GM18508 (cell line): ENCODE measurements at regions not wholly inside any gene's neighbourhood (a gene's known extent, or its start where the extent isn't known, plus 50 kb on each side); places are given as distances from the start of the nearest gene placed in this dataset.

Source experiments
- ATAC-seq: cut with Tn5 transposase; IDR thresholded peaks from one replicate; pipeline ENCODE4 v1.9.1; 2021; ENCODE audit warnings: moderate number of reproducible peaks; ENCODE audit not compliant: insufficient read depth, unreplicated experiment

DNA sequence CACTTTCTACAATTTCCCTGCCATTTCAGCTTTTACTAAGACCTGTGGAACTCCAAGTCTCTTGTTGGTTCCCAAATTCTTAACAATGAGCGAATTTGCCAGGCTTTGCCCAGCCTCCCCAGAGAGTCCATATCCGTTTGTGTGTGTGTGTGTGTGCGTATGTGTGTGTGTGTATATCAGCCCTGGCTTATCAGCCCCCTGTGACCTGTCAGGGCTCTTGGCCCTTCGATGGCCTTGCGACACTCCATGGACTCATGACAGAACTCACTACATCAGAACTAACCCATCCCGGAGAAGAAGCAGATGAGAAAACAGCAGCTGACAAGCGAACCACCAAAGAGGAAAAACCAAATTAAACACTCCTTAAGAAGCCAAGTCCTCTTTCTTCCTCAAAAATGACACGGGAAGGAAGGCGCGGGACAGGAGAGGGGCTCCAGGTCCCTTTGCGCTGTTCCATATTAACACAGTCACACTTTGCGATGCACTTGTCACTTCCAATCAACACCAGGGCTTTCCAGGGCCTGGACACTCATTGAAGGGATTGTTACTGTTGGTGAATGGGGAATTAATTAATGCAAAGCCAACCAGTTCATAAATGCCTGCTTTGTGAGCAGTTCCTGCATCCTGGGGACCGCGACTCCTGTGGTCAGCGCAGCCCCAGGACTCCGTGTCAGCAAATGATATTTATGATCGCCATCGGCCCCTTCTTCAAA, 524.0 kb downstream of the CD83 start:
- ATAC-seq: no peak

DNA sequence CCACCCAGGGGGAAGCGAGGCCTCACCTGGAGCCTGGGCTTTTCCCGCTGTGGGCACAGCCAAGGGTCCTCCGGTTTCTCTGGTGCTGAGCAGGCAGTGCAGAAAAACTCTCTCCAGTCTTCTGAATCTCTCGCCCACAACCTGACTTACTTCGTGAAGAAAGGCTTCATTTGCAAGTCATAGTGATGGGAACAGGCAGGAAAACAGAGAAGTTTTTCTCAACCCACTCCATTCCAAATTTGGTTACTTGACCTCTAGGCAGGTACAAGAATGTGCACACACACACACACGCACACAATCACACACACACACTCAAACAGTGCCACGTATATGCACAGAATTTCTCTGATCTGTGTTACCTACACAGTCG, 524.5 kb downstream of the CD83 start:
- ATAC-seq: no peak

DNA sequence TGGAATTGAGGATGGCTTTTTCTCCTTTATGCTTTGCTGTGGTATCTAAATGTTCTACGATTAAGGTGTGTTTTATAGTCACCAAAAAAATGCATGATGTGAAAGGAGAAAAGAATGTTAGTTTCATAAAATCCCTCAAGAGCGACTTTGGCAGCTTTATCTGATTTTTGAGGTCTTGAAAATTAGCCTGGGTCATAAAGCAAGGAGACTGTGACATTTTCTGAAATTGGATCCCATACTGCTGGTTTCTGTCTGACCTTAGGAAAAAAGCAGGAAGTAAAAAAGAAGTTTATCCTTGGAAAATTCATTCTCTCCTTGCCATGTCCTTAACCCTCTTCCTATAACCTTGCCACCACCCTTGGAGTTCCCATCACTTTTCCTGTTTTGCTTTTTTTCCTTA, 525.3 kb downstream of the CD83 start:
- no peak for ATAC-seq

DNA sequence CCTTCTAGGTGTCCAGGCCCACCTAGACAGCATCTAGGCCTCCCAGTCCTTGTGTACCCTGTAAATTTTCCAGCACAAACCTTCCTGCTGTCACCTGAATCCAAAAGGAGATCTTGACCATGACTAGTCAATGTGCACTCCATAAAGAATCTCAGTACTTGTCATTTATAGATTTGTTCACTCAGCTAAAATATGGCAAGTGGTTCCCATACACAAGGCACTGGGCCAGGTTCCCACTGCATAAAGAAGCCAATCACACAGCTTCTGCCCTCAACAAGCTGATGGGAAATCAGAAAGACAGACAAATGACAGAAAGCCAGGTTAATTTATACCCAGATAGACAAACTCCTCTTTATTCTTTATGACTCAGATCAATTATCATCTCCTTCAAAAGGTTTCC, 526.8 kb downstream of the CD83 start:
- ATAC-seq: no peak

DNA sequence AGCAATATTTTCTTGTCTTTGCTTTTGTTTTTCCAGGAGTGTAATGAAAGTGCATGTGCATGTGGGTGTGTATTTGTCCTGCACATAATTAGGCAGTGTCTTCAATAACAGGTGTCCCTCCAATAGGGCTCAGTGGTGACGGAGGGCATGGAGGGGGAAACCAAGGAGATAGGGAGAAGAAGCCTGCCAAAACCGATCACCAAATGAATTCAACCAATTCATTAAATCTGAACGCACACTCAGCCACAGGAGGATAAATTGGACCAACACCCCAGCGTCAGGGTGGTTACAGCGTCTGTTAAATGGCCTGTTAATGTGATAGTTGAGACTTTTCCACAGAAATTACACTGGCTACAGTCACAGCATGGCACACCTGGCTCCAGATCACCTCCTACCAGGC, 527.6 kb downstream of the CD83 start:
- no peak for ATAC-seq

DNA sequence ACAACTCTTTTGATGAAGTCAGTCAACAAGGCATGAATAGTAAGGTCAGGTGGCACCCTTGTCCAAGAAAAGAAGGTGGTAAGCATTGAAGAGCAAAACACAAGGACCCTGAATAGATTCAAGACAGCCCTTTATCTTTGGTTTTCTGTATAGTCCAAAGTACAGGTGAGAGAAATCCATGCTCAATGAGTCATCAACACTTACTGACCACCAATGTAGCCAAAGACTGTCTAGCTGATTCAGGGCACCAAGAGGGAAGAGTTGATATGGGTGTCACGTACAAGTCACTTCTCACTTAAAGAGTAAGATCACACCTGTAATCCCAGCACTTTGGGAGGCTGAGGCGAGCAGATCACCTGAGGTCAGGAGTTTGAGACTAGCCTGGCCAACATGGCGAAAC, 528.3 kb downstream of the CD83 start:
- ATAC-seq: no peak

DNA sequence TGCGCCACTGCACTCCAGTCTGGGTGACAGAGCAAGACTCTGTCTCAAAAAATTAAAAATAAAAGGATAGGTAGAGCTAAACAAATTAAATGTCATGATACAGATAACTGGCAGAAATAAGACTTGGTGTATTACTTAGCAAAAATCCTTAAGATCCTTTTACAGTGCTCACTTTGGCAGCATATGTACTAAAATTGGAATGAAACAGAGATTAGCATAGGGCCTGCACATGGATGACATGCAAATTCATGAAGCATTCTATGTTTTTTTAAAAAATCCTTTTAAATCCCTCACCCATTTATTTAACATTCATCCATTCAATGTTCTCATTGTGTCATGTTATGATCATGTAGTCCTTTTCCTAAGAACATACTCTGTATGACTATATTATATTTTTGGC, 528.8 kb downstream of the CD83 start:
- no peak for ATAC-seq

DNA sequence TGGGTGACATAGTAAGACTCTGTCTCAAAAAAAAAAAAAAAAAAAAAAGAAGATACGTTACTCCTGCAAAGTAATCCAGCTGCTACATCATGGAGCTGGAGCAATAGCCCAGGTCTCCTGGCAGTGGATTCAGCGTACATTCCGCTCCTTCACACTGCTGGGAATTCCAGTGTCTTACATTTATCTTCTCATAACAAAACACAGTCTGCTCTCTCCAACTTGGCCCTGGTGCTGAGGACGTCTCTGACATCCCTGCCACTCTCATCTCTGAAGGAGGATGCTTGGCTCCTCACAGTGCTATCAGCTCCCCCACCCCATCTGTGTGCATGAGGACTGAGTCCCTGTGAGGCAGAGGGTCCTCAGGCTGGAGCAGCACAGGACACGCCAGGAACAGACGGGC, 529.8 kb downstream of the CD83 start:
- no peak for ATAC-seq

DNA sequence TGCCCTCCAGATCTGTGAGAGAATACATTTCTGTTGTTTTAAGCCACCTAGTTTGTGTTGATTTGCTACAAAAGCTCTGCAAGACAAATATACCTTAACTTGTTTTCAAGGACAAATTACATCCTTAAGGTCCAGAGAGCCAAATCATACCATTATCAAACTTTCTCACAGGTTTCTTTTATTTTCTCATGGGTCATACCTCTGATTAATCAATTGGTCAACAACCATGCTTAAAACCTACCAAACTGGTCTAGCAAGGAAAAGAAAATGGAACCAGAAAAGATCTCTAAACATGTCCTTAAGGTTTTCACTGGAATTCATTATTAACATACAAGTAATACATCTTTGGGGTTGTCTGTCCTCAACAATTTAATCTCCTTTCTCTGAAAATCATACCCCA, 535.0 kb downstream of the CD83 start:
- no peak for ATAC-seq

DNA sequence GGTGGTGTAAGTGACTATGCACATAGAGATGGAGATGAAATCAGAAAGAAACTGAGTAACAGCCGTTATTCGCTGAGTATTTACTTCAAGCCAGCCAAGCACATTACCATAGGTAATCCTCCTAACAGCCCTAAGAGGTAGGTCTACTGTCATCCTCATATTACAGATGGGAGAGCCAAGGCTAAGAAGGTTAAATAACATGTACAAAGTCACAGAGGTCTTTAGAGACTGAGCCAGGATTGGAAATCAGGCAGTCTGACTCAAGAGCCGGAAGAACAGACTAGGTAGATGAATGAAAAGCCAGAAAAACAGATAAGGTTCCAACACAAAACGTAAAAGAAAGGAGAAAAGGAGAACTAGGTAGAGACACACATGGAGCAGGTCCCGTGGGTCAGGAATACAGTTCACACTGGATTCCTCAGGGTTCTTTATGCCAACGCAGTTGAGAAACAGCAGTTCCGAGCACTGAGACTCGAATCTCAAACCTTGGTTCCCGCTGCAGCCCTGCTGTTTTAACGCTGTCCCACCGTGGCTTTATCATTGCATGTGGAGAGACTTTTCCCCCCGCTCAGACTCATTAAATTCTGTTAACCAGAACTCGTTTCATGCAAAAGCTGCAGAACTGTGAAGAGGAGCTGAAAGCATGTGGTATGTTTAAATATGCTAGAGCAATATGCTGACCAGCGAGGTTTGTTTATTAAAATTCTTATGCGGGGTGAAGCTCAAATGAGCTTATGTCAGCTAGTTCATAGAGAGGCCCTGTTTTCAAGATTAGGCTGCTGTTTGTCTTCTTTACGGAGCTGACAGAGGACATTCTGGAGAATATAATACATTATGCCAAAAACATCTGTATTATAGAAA, 537.9 kb downstream of the CD83 start:
- no peak for ATAC-seq

DNA sequence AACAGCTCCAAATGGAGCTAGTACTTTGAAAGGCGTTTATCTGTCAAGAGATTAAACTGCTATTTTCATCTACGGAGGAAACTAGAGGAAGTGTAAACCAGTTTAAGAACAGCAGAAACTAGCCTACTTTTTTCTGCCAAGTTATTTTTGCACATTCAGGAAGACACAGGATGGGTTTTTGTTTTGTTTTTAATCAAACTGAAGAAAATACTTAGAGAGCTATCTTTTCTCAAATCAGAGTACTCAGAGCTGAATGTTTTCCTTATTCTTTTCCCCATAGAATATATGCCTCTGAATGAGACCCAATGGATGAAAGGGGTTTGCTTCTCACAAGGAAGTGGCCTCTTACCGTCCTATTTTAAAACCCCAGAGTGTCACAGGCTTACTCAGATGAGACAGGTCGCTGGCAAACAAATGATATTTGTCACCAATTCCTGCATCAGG, 538.5 kb downstream of the CD83 start:
- no peak for ATAC-seq

DNA sequence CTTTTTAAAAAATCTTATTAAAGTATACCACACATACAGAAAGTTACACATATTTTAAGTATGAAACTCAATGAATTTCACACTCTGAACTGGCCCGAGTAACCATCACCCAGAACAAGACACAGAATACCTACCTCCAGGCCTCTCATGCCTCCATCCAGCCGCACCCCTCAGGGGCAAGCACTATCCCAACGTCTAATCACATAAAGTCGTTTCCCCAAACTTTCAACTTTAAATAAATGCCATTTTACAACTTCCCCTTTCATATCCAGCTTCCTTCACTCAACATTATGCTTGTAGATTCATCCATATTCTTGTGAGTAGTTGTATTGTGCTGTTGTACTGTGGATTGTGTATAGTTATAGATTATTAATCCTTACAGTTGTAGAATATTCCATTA, 539.1 kb downstream of the CD83 start:
- ATAC-seq: no peak

DNA sequence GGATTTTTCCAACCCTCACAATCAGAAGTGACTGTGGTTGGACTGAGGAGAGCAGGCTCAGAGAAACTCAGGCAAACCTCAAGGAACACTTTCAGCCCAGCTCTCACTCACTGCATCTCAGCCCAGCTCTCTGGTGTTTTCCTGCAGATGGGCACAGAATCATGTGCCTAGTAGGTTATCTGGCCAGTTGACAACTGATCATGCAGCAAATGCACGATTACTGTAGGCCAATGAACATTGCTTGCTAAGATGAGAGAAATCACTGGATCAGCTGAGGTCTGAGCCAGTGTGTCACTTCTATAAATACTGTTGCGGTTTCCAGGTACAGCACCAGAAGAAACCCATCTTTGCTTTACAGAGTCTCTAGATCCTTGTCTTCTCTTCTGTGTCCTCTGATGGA, 540.5 kb downstream of the CD83 start:
- no peak for ATAC-seq

DNA sequence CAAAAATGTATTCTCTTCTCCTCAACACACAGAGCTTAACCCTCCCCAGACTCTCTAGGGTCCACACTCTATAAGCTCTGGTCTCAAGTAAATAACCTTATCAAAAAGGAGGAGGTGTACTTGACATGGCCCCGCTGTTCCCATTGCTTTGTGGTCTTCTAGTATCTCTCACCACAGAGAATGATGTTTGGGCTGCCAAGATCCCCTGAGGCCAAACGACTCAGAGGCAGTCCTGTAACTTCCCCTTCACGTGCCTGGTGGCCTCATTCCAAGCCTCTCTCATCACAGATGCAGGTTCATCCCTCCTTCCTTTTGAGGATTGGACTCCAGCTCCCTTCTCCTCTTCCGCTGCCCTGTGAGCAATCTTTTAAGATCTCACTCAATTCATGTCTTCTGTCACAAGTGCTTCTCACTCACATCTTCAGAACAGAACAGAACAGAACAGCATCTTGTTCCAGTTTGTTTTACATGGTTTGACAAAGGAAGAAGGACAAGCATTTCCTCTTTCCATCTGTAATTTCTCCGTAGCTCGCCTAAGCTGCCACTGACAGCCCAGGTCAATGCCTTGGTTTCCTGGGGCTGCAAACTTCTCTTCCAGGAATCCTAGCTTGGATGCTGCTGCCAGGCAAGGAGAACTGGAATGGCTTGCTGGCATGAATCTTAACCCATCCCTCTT, 541.5 kb downstream of the CD83 start:
- no peak for ATAC-seq

DNA sequence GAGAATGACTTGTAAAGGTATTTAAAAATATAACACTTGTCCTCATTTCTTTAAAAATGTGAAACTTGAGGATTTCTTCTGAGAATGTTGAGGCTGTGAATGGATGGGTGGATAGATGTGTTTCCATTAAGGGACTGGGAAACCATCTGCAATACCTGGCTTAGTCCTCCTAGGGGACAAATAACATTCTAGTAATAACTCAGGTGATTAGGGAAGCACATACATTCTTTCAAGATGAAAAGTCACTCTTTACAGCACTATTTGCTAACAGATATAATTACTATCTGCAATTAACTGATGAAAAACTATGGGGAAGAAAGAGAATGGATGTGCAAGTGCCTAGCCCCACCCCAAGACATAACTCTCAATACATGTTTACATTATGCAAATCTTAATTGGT, 542.3 kb downstream of the CD83 start:
- no peak for ATAC-seq

DNA sequence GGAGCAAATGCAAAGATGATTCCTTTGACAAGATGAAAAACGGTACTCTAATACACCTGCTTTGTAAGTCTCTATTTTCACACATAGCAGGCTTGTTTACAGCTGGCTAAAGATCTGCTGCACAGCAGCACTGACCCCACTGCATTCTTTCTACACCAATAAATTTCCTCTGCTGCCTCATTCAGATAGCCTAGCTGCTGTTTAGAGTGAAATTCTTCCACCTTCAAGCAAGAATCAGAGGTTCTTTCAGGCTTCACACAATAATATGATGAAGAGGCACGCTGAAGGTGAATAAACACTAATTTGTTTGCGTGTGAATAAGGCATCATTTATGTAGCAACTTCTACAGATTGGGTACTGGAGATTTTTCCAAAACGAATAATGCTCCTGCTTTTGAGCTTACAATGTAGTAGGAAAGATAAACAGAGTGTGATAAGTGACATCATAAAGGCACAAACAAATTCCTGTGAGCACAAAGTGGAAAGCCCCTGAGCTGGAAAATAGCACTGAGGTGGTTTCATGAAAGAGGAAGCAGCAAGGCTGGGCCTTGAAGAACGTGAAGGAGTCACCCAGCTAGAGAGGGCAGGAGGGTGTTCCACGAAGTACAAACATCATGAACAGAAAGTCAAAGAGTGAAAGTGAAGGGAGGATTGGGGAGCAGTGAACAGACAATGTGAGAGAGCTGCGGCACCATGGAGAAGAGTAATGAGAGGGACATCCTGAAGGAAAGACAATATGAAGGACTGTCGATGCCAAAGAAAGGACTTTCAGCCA, 543.4 kb downstream of the CD83 start:
- ATAC-seq: no peak

DNA sequence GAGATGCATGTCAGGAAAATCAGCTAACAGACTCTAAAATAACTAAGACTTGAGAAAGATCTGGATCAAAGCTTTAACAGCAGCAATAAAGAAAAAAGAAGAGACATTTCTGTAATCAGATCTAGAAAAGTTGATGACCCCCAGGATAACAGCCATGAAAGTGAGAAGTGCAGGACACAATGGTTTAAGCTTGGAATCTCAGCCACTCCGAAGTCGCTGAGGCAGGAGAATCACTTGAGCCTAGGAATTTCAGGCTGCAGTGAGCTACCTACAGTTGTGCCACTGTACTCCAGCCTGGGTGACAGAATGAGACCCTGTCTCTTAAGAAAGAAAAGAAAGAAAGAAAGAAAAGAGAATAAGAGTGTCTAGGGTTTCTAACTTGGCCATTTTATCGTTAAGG, 544.1 kb downstream of the CD83 start:
- ATAC-seq: no peak

DNA sequence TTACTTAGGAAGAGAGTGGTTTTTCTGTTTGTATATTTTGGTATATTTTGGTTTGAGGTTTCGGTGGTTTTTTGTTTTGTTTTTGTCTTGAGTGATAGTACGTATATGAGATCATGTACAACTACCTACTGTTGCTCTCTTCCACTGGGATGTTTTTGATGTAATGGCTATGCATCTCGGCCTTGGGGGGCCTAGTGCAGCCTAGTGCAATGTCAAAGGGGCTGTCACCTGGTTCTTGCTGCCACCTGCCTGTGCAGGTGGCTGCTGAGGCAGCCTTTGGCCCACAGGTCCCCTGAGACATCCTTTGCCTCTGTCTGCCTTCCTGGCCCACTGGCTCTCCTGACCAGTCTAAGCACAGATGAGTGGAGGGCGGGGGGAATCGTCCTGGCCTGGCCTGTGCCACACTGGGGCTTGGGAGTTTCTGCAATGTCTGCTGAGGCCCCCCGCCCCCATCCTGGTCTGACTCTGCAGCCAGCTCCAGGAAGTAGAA, 546.6 kb downstream of the CD83 start:
- ATAC-seq: peak; percentile 58

DNA sequence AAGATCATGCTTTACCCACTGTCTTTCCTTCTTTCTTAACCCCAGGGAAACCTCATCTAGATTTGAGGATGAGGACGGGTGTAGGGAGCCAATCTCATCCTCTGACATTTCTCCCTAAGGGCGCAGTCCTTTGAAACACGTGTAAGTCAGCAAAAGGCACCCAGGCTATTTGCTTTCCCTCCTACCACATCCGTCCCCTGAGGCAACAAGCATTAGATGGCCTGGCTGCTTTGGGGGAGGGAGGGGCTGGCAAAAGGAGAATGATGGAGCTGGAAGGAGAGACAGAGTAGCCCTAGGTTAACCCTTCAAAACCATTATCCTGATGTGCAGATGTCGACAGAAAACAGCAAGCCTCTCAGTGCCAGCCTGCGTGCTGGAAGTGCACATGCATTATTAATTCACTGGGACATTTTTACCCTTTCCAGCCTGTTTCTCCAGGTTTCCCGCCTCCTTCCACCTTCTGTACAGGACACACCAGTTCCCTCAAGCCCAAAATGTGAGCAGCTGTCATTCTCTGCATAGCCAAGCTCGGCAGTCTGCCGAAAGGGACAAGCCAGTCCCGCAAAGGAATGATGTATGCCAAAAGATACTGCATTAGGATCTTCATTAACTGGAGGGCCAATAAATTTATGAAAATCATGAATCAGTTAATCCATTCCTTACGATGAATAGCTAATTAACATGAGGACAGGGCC, 547.2 kb downstream of the CD83 start:
- ATAC-seq: no peak
